Activated CD4-positive, alpha-beta memory T cell treated with anti-CD3 and anti-CD28 coated beads for 36 hours (primary cell): ENCODE measurements at regions not wholly inside any gene's neighbourhood (a gene's known extent, or its start where the extent isn't known, plus 50 kb on each side); places are given as distances from the start of the nearest gene placed in this dataset.
"Not testable (repeated sequence)": the region's sequence is repeated elsewhere in the genome, so short reads cannot be mapped to it uniquely, and the experiment has no call there.

Experiments used
- CTCF ChIA-PET: fragments of 350-600 bp; sonication (Branson Sonifier 250); formaldehyde crosslinking; loops from one replicate; lab custom pipeline; 2021; ENCODE audit warnings: antibody characterized with exemption, inconsistent platforms; lab: Charles Lee
- POLR2A ChIA-PET: fragments of 350-600 bp; sonication (Branson Sonifier 250); formaldehyde crosslinking; loops from one replicate; lab custom pipeline; 2021; ENCODE audit warnings: antibody characterized with exemption; lab: Charles Lee
- DNase-seq: peaks from one replicate; pipeline ENCODE4 v3.0.0-alpha.2; 2020
- H3K27ac Mint-ChIP-seq: one replicate; pipeline ENCODE4 v1.8.0; 2021; ENCODE audit warnings: mixed read lengths
- H3K27me3 Mint-ChIP-seq: one replicate; pipeline ENCODE4 v1.8.0; 2021; ENCODE audit warnings: mixed read lengths
- H3K36me3 Mint-ChIP-seq: one replicate; pipeline ENCODE4 v1.8.0; 2021; ENCODE audit warnings: mixed read lengths
- H3K4me1 Mint-ChIP-seq: one replicate; pipeline ENCODE4 v1.8.0; 2021; ENCODE audit warnings: low read depth, mixed read lengths
- H3K4me3 Mint-ChIP-seq: one replicate; pipeline ENCODE4 v1.8.0; 2021; ENCODE audit warnings: mild to moderate bottlenecking, mixed read lengths
- H3K9me3 Mint-ChIP-seq: one replicate; pipeline ENCODE4 v1.8.0; 2021; ENCODE audit warnings: mixed read lengths
- intact Hi-C: fragments of 100-400 bp; cut with micrococcal nuclease; formaldehyde crosslinking; loops from one replicate; pipeline ENCODE4 v1.15.1; 2023

GRCh38 chr2:187610450-187610849 lies 56.2 kb upstream of the TFPI start:
- H3K9me3 Mint-ChIP-seq, intact Hi-C loops, H3K4me1 Mint-ChIP-seq, H3K4me3 Mint-ChIP-seq, H3K27me3 Mint-ChIP-seq, POLR2A ChIA-PET, H3K27ac Mint-ChIP-seq, CTCF ChIA-PET, DNase-seq, H3K36me3 Mint-ChIP-seq: not testable (repeated sequence)

GRCh38 chr2:187612857-187613256 lies 58.6 kb upstream of the TFPI start:
- CTCF ChIA-PET = no interaction called here
- Mint-ChIP-seq H3K27ac (no peak overlapping the region), H3K4me1 (no peaks in the 10 kb centered on the region), H3K36me3 (no peaks in the 10 kb centered on the region), H3K9me3 (no peaks in the 10 kb centered on the region), H3K27me3 (no peaks in the 10 kb centered on the region), H3K4me3 (no peak overlapping the region)
- POLR2A ChIA-PET = no interaction called here
- intact Hi-C loops = no loop called here
- no peak for DNase-seq

GRCh38 chr2:187614756-187615155 lies 60.5 kb upstream of the TFPI start:
- POLR2A ChIA-PET = no interaction called here
- Mint-ChIP-seq H3K4me3 (no peak overlapping the region), H3K36me3 (no peaks in the 10 kb centered on the region), H3K27ac (no peak overlapping the region), H3K4me1 (no peaks in the 10 kb centered on the region), H3K27me3 (no peaks in the 10 kb centered on the region), H3K9me3 (no peaks in the 10 kb centered on the region)
- CTCF ChIA-PET = interaction anchor here (1.1 kb wide), 1 partner anchor 115 kb away, joined by 5 read pairs; no protein-coding TSS in a partner anchor
- no peak for DNase-seq
- intact Hi-C loops = no loop called here

- DNase-seq = no peak
- CTCF ChIA-PET = no interaction called here
- Mint-ChIP-seq H3K36me3 (no peaks in the 10 kb centered on the region), H3K4me3 (no peak overlapping the region), H3K27ac (no peak overlapping the region), H3K9me3 (no peaks in the 10 kb centered on the region), H3K4me1 (no peaks in the 10 kb centered on the region), H3K27me3 (no peaks in the 10 kb centered on the region)
- intact Hi-C loops = no loop called here
- POLR2A ChIA-PET = no interaction called here
Measured at GRCh38 chr2:187615364-187615763, 61.1 kb upstream of the TFPI start.

- ChIA-PET CTCF (no interaction called here), POLR2A (no interaction called here)
- no peaks in the 10 kb centered on the region for H3K27me3 Mint-ChIP-seq
- no peak overlapping the region for H3K4me3 Mint-ChIP-seq
- no peaks in the 10 kb centered on the region for H3K36me3 Mint-ChIP-seq
- no peak for DNase-seq
- H3K27ac Mint-ChIP-seq = no peak overlapping the region
- no peaks in the 10 kb centered on the region for H3K4me1 Mint-ChIP-seq
- no peaks in the 10 kb centered on the region for H3K9me3 Mint-ChIP-seq
- intact Hi-C loops = no loop called here
Measured at GRCh38 chr2:187615902-187616301, 61.7 kb upstream of the TFPI start.

- Mint-ChIP-seq H3K27me3 (no peaks in the 10 kb centered on the region), H3K4me1 (no peaks in the 10 kb centered on the region), H3K4me3 (no peak overlapping the region), H3K9me3 (no peaks in the 10 kb centered on the region), H3K27ac (no peak overlapping the region), H3K36me3 (no peaks in the 10 kb centered on the region)
- no peak for DNase-seq
- ChIA-PET CTCF (no interaction called here), POLR2A (no interaction called here)
- intact Hi-C loops = no loop called here
Measured at GRCh38 chr2:187617120-187617519, 62.9 kb upstream of the TFPI start.

GRCh38 chr2:187617905-187618304 lies 63.7 kb upstream of the TFPI start:
- ChIA-PET POLR2A (no interaction called here), CTCF (no interaction called here)
- DNase-seq = no peak
- H3K27ac Mint-ChIP-seq = no peak overlapping the region
- H3K36me3 Mint-ChIP-seq = no peaks in the 10 kb centered on the region
- no peaks in the 10 kb centered on the region for H3K27me3 Mint-ChIP-seq
- H3K9me3 Mint-ChIP-seq = no peaks in the 10 kb centered on the region
- no peaks in the 10 kb centered on the region for H3K4me1 Mint-ChIP-seq
- intact Hi-C loops = no loop called here
- H3K4me3 Mint-ChIP-seq = no peak overlapping the region

GRCh38 chr2:187618813-187619212 lies 64.6 kb upstream of the TFPI start:
- Mint-ChIP-seq H3K9me3 (no peaks in the 10 kb centered on the region), H3K4me1 (no peaks in the 10 kb centered on the region), H3K4me3 (no peak overlapping the region), H3K27me3 (no peaks in the 10 kb centered on the region), H3K36me3 (no peaks in the 10 kb centered on the region), H3K27ac (no peak overlapping the region)
- intact Hi-C loops = no loop called here
- no peak for DNase-seq
- POLR2A ChIA-PET = no interaction called here
- CTCF ChIA-PET = no interaction called here

- CTCF ChIA-PET = no interaction called here
- Mint-ChIP-seq H3K27me3 (no peaks in the 10 kb centered on the region), H3K9me3 (peaks cover 11% of the 10 kb centered on the region), H3K4me1 (no peaks in the 10 kb centered on the region), H3K4me3 (no peak overlapping the region), H3K27ac (no peak overlapping the region), H3K36me3 (no peaks in the 10 kb centered on the region)
- DNase-seq = no peak
- intact Hi-C loops = no loop called here
- POLR2A ChIA-PET = no interaction called here
Measured at GRCh38 chr2:187627153-187627552, 72.9 kb upstream of the TFPI start.

- H3K36me3 Mint-ChIP-seq, CTCF ChIA-PET, H3K4me3 Mint-ChIP-seq, H3K27ac Mint-ChIP-seq, POLR2A ChIA-PET, intact Hi-C loops, DNase-seq, H3K4me1 Mint-ChIP-seq, H3K27me3 Mint-ChIP-seq, H3K9me3 Mint-ChIP-seq: not testable (repeated sequence)
Measured at GRCh38 chr2:187636731-187637391, 82.6 kb upstream of the TFPI start.

GRCh38 chr2:187637392-187637740 lies 83.1 kb upstream of the TFPI start:
- intact Hi-C loops, H3K27ac Mint-ChIP-seq, POLR2A ChIA-PET, H3K4me1 Mint-ChIP-seq, H3K36me3 Mint-ChIP-seq, CTCF ChIA-PET, H3K27me3 Mint-ChIP-seq, H3K9me3 Mint-ChIP-seq, DNase-seq, H3K4me3 Mint-ChIP-seq: not testable (repeated sequence)

- intact Hi-C loops, H3K36me3 Mint-ChIP-seq, H3K4me3 Mint-ChIP-seq, H3K9me3 Mint-ChIP-seq, H3K4me1 Mint-ChIP-seq, POLR2A ChIA-PET, H3K27me3 Mint-ChIP-seq, CTCF ChIA-PET, H3K27ac Mint-ChIP-seq, DNase-seq: not testable (repeated sequence)
Measured at GRCh38 chr2:187637771-187638170, 83.5 kb upstream of the TFPI start.

GRCh38 chr2:187638840-187639239 lies 84.6 kb upstream of the TFPI start:
- Mint-ChIP-seq H3K4me3 (no peak overlapping the region), H3K36me3 (no peaks in the 10 kb centered on the region), H3K27ac (no peak overlapping the region), H3K27me3 (no peaks in the 10 kb centered on the region), H3K4me1 (no peaks in the 10 kb centered on the region), H3K9me3 (peaks cover 6% of the 10 kb centered on the region)
- DNase-seq = no peak
- intact Hi-C loops = no loop called here
- POLR2A ChIA-PET = no interaction called here
- CTCF ChIA-PET = no interaction called here
